ENCODE measurements at regions not wholly inside any gene's neighbourhood (a gene's known extent, or its start where the extent isn't known, plus 50 kb on each side); places are given as distances from the start of the nearest gene placed in this dataset.
"Not testable (repeated sequence)": the region's sequence is repeated elsewhere in the genome, so short reads cannot be mapped to it uniquely, and the experiment has no call there.

GRCh38 chr21:9010121-9010795 lies 1511.1 kb upstream of the TPTE start:
- not testable (repeated sequence) for H3K27me3 Mint-ChIP-seq; H3K27ac Mint-ChIP-seq; H3K36me3 Mint-ChIP-seq; H3K9me3 Mint-ChIP-seq (ENCODE audit: low read depth); H3K4me3 Mint-ChIP-seq; H3K4me1 Mint-ChIP-seq (ENCODE audit: low read depth)

- H3K27me3 Mint-ChIP-seq; H3K36me3 Mint-ChIP-seq; H3K4me3 Mint-ChIP-seq; H3K27ac Mint-ChIP-seq; H3K4me1 Mint-ChIP-seq (ENCODE audit: low read depth); H3K9me3 Mint-ChIP-seq (ENCODE audit: low read depth): not testable (repeated sequence)
These were observed 1510.2 kb upstream of the TPTE start for GRCh38 chr21:9010936-9011890.

GRCh38 chr21:9011916-9012315 lies 1509.5 kb upstream of the TPTE start:
- not testable (repeated sequence) for H3K36me3 Mint-ChIP-seq; H3K4me1 Mint-ChIP-seq (ENCODE audit: low read depth); H3K9me3 Mint-ChIP-seq (ENCODE audit: low read depth); H3K27me3 Mint-ChIP-seq; H3K4me3 Mint-ChIP-seq; H3K27ac Mint-ChIP-seq

DNA sequence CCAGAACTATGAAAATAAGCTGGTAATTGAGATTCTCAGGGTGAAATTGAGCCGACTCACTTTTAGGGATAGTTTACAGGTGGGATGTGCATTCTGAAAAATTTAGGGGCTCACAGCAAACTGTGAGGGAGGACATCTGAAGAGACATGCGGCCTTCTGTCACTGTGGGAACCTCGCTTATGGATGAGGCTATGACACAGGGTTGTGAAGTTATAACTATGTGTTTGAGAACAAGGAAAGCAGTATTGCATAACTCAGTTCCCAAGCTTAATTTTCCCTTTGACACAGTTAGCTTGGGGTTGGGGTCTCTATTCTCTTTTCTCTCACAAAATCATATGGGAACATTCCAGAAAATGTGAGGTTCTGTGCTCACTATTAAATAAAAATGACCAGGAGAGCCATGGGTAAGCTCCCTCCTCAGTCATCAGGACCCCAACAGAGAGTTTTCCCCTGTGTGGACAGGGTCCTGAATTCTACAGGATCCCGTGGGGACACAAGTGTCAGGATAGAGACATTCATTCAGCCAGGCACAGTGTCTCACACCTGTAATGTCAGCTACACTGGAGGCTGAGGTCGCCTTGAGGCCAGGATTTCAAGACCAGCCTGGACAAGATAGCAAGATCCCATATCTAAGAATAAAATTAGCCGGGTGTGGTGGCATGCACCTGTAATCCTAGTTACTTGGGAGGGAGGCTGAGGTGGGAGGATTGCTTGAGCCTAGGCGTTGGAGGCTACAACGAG lies 1507.7 kb upstream of the TPTE start:
- H3K4me3 Mint-ChIP-seq; H3K4me1 Mint-ChIP-seq (ENCODE audit: low read depth); H3K27me3 Mint-ChIP-seq; H3K27ac Mint-ChIP-seq; H3K9me3 Mint-ChIP-seq (ENCODE audit: low read depth); H3K36me3 Mint-ChIP-seq: not testable (repeated sequence)

DNA sequence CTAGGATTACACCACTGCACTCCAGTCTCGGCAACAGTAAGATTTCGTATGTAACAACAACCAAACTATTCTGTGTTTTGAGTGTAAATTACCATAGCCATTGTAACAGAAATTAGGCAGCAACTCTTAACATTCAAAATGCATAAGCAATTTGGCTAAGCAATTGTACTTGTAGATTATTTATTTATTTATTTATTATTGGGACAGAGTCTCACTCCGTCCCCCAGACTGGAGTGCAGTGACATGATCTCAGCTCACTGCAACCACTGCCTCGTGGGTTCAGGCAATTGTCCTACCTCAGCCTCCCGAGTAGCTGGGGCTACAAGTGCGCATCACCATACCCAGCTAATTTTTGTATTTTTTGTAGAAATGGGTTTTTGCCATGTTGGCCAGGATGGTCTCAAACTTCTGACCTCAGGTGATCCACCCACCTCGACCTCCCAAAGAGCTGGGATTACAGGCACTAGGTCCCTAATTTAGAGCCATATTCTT lies 1507.1 kb upstream of the TPTE start:
- not testable (repeated sequence) for H3K4me1 Mint-ChIP-seq (ENCODE audit: low read depth); H3K4me3 Mint-ChIP-seq; H3K36me3 Mint-ChIP-seq; H3K27me3 Mint-ChIP-seq; H3K27ac Mint-ChIP-seq; H3K9me3 Mint-ChIP-seq (ENCODE audit: low read depth)

GRCh38 chr21:9015483-9016197 lies 1505.7 kb upstream of the TPTE start:
- not testable (repeated sequence) for H3K9me3 Mint-ChIP-seq (ENCODE audit: low read depth); H3K27ac Mint-ChIP-seq; H3K27me3 Mint-ChIP-seq; H3K4me3 Mint-ChIP-seq; H3K36me3 Mint-ChIP-seq; H3K4me1 Mint-ChIP-seq (ENCODE audit: low read depth)

DNA sequence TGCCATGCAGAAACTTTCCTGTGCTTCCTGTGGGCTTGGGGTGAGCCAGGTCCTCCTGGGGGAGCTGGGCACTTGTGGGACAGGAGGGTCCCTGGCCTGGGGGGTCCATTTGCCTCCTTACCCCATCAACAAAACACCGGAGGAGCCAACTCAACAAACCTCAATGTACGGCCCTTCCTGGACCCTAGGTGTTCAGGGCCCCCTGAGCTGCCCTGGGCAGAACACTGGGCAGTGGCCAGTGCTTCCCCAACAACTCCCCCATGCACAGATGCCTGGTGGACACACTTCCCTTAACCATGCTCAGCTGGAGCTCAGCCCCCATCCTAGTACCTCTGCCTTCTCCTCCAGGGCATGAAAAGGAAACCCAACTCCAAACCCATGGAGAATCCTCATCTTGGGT lies 1504.2 kb upstream of the TPTE start:
- H3K9me3 Mint-ChIP-seq (ENCODE audit: low read depth); H3K27ac Mint-ChIP-seq; H3K4me3 Mint-ChIP-seq; H3K27me3 Mint-ChIP-seq; H3K4me1 Mint-ChIP-seq (ENCODE audit: low read depth); H3K36me3 Mint-ChIP-seq: not testable (repeated sequence)

GRCh38 chr21:9018731-9019253 lies 1502.6 kb upstream of the TPTE start:
- H3K4me3 Mint-ChIP-seq; H3K36me3 Mint-ChIP-seq; H3K27ac Mint-ChIP-seq; H3K9me3 Mint-ChIP-seq (ENCODE audit: low read depth); H3K4me1 Mint-ChIP-seq (ENCODE audit: low read depth); H3K27me3 Mint-ChIP-seq: not testable (repeated sequence)

- H3K4me1 Mint-ChIP-seq (ENCODE audit: low read depth); H3K4me3 Mint-ChIP-seq; H3K27ac Mint-ChIP-seq; H3K9me3 Mint-ChIP-seq (ENCODE audit: low read depth); H3K36me3 Mint-ChIP-seq; H3K27me3 Mint-ChIP-seq: not testable (repeated sequence)
These were observed 1497.2 kb upstream of the TPTE start for GRCh38 chr21:9024006-9024767.

- H3K36me3 Mint-ChIP-seq; H3K4me3 Mint-ChIP-seq; H3K9me3 Mint-ChIP-seq (ENCODE audit: low read depth); H3K27me3 Mint-ChIP-seq; H3K27ac Mint-ChIP-seq; H3K4me1 Mint-ChIP-seq (ENCODE audit: low read depth): not testable (repeated sequence)
These were observed 1494.5 kb upstream of the TPTE start for GRCh38 chr21:9026729-9027416.

DNA sequence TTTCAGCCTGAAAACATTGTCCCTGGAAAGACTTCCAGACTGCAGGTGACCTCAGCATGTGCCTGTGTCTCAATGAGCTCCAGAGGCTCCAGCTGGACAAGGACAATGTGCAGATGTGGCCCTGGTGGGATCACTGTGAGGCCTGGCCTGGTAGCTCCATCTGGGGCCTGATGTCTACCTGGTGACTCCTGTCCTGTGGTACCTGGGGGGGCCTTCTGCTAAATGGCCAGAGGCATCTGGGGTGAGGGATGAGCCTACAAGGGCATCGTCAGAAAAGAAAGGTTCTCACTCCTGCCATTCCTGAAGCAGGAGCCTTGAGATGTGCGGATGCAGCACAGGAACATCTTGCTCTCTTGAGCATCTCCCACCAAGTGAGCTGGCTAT lies 1494.0 kb upstream of the TPTE start:
- not testable (repeated sequence) for H3K4me1 Mint-ChIP-seq (ENCODE audit: low read depth); H3K36me3 Mint-ChIP-seq; H3K27ac Mint-ChIP-seq; H3K9me3 Mint-ChIP-seq (ENCODE audit: low read depth); H3K27me3 Mint-ChIP-seq; H3K4me3 Mint-ChIP-seq

DNA sequence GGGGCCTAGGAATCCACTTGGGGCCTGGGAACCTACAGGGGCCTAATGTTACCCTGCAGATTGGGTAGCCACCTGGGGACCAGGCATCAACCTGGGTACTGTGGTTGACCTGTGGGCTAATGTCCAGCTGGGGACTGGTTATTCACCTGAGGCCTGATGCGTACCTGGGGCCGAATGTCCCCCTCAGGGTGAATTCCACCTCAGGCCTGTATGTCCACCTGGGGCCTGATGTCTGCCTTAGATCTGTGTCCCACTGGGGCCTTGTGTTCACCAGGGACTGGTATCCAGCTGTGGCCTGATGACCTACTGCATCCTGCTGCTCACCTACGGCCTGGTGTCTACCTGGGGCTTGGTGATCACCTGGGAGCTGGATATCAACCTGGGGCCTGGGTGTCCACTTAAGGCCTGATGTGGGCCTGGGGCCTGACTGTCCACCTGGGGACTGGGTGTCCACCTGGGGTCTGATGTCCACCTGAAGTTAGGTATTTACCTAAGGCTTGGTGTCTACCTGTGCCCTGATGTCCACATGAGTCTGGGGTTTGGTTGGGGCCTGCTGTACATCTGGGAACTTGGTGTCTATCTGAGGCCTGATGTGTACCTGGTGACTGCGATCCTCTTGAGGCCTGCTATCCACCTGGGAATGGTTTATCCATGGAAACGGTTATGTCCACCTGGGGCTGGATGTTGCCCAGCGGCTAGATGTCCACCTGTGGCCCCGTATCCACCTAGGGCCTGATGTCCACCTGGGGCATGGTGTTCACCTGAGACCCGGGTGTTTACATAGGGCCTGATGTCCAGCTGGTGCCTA lies 1492.6 kb upstream of the TPTE start:
- H3K4me1 Mint-ChIP-seq (ENCODE audit: low read depth); H3K36me3 Mint-ChIP-seq; H3K4me3 Mint-ChIP-seq; H3K27ac Mint-ChIP-seq; H3K27me3 Mint-ChIP-seq; H3K9me3 Mint-ChIP-seq (ENCODE audit: low read depth): not testable (repeated sequence)

GRCh38 chr21:9030141-9030665 lies 1491.2 kb upstream of the TPTE start:
- not testable (repeated sequence) for H3K27ac Mint-ChIP-seq; H3K4me1 Mint-ChIP-seq (ENCODE audit: low read depth); H3K4me3 Mint-ChIP-seq; H3K36me3 Mint-ChIP-seq; H3K9me3 Mint-ChIP-seq (ENCODE audit: low read depth); H3K27me3 Mint-ChIP-seq

Measured in activated naive CD8-positive, alpha-beta T cell (primary cell).